GM21526 (cell line): ENCODE measurements at regions not wholly inside any gene's neighbourhood (a gene's known extent, or its start where the extent isn't known, plus 50 kb on each side); places are given as distances from the start of the nearest gene placed in this dataset.
A peak's percentile ranks its signal among the peaks of the same experiment; 100 is the strongest.
"Not testable (repeated sequence)": the region's sequence is repeated elsewhere in the genome, so short reads cannot be mapped to it uniquely, and the experiment has no call there.

ENCODE experiments used
- ATAC-seq: cut with Tn5 transposase; IDR thresholded peaks from one replicate; pipeline ENCODE4 v1.9.1; 2021; ENCODE audit warnings: moderate library complexity; ENCODE audit not compliant: unreplicated experiment, low FRiP score

GRCh38 chr16:17947165-17947564, 389.4 kb downstream of the NPIPA8 start:
- ATAC-seq: no peak

GRCh38 chr16:17945080-17945601, 391.4 kb downstream of the NPIPA8 start:
- ATAC-seq: no peak

GRCh38 chr16:17944345-17944744, 392.2 kb downstream of the NPIPA8 start:
- no peak for ATAC-seq

- ATAC-seq: no peak
These were observed 394.5 kb downstream of the NPIPA8 start for GRCh38 chr16:17942067-17942466.

- ATAC-seq: no peak
These were observed 395.8 kb downstream of the NPIPA8 start for GRCh38 chr16:17940584-17941364.

- peak; percentile 56 for ATAC-seq
These were observed 396.8 kb downstream of the NPIPA8 start for GRCh38 chr16:17939723-17940122.

- ATAC-seq: peak; percentile 61
These were observed 397.4 kb downstream of the NPIPA8 start for GRCh38 chr16:17939122-17939536.

GRCh38 chr16:17938546-17938945, 398.0 kb downstream of the NPIPA8 start:
- no peak for ATAC-seq

- ATAC-seq: no peak
These were observed 399.7 kb downstream of the NPIPA8 start for GRCh38 chr16:17936766-17937402.

- no peak for ATAC-seq
These were observed 406.3 kb downstream of the NPIPA8 start for GRCh38 chr16:17930280-17930679.

GRCh38 chr16:17926866-17927399, 409.6 kb downstream of the NPIPA8 start:
- ATAC-seq: no peak

- ATAC-seq: no peak
These were observed 410.1 kb downstream of the NPIPA8 start for GRCh38 chr16:17926461-17926860.

- no peak for ATAC-seq
These were observed 410.8 kb downstream of the NPIPA8 start for GRCh38 chr16:17925761-17926160.

GRCh38 chr16:17921357-17921978, 415.1 kb downstream of the NPIPA8 start:
- ATAC-seq: no peak

GRCh38 chr16:17917316-17918019, 419.1 kb downstream of the NPIPA8 start:
- no peak for ATAC-seq

GRCh38 chr16:17915791-17916190, 420.7 kb downstream of the NPIPA8 start:
- no peak for ATAC-seq

- ATAC-seq: no peak
These were observed 422.4 kb downstream of the NPIPA8 start for GRCh38 chr16:17914168-17914567.

GRCh38 chr16:17911578-17911977, 425.0 kb downstream of the NPIPA8 start:
- ATAC-seq: not testable (repeated sequence)

- not testable (repeated sequence) for ATAC-seq
These were observed 429.9 kb downstream of the NPIPA8 start for GRCh38 chr16:17906626-17907025.

GRCh38 chr16:17901309-17901708, 430.5 kb upstream of the XYLT1 start:
- no peak for ATAC-seq
